RWPE1 (cell line): ENCODE measurements at regions not wholly inside any gene's neighbourhood (a gene's known extent, or its start where the extent isn't known, plus 50 kb on each side); places are given as distances from the start of the nearest gene placed in this dataset.

ENCODE experiments used
- CTCF ChIA-PET: fragments of 350-600 bp; sonication (Branson Sonifier 250); formaldehyde crosslinking; extraction: SDS; loops from one replicate; lab custom pipeline; 2021; lab: Yijun Ruan, JAX
- POLR2A ChIA-PET: fragments of 400-600 bp; formaldehyde crosslinking; extraction: SDS; loops from one replicate; lab custom pipeline; 2020; ENCODE audit warnings: antibody characterized with exemption; ENCODE audit not compliant: low non-redundant PET; lab: Yijun Ruan, JAX
- DNase-seq: peaks from one replicate; pipeline ENCODE4 v3.0.0; 2012; ENCODE audit warnings: low spot score
- H3K27ac ChIP-seq: fragments of 450-650 bp; 2 replicates; pipeline ENCODE4 v1.5.1; 2017
- CTCF ChIP-seq: fragments of 450-650 bp; conservative IDR thresholded peaks from 2 replicates; pipeline ENCODE4 v1.5.1; 2017; ENCODE audit warnings: low read depth, mild to moderate bottlenecking

- TF ChIP-seq CTCF: no peak
- no peak overlapping the region for H3K27ac ChIP-seq
- ChIA-PET POLR2A (no interaction called here), CTCF (no interaction called here)
- no peak for DNase-seq
These were observed 291.1 kb upstream of the BTBD3 start for GRCh38 chr20:11626551-11626950.

- ChIA-PET CTCF (no interaction called here), POLR2A (no interaction called here)
- DNase-seq: no peak
- TF ChIP-seq CTCF: no peak
- no peak overlapping the region for H3K27ac ChIP-seq
These were observed 274.8 kb upstream of the BTBD3 start for GRCh38 chr20:11642866-11643265.

GRCh38 chr20:11646359-11646758, 271.3 kb upstream of the BTBD3 start:
- no peak for DNase-seq
- ChIA-PET POLR2A (no interaction called here), CTCF (interaction anchor here (0.6 kb wide), 1 partner anchor 1236 kb away, joined by 7 read pairs; no protein-coding TSS in a partner anchor)
- no peak overlapping the region for H3K27ac ChIP-seq
- no peak for TF ChIP-seq CTCF

GRCh38 chr20:11650566-11650965, 267.1 kb upstream of the BTBD3 start:
- CTCF ChIA-PET: no interaction called here
- DNase-seq: no peak
- H3K27ac ChIP-seq: no peak overlapping the region
- TF ChIP-seq CTCF: no peak
- POLR2A ChIA-PET: no interaction called here

GRCh38 chr20:11651138-11651537, 266.6 kb upstream of the BTBD3 start:
- DNase-seq: no peak
- CTCF ChIA-PET: no interaction called here
- POLR2A ChIA-PET: no interaction called here
- H3K27ac ChIP-seq: no peak overlapping the region
- no peak for TF ChIP-seq CTCF

- TF ChIP-seq CTCF: no peak
- no peak for DNase-seq
- H3K27ac ChIP-seq: no peak overlapping the region
- ChIA-PET CTCF (no interaction called here), POLR2A (no interaction called here)
These were observed 266.0 kb upstream of the BTBD3 start for GRCh38 chr20:11651647-11652046.

- ChIA-PET CTCF (no interaction called here), POLR2A (no interaction called here)
- no peak overlapping the region for H3K27ac ChIP-seq
- DNase-seq: no peak
- TF ChIP-seq CTCF: no peak
These were observed 265.6 kb upstream of the BTBD3 start for GRCh38 chr20:11652128-11652527.
